GM18951 (cell line): ENCODE measurements at regions not wholly inside any gene's neighbourhood (a gene's known extent, or its start where the extent isn't known, plus 50 kb on each side); places are given as distances from the start of the nearest gene placed in this dataset.

Source experiments
- POLR2A ChIP-seq: IDR thresholded peaks from 4 replicates; pipeline ENCODE4 v1.6.1; 2011; ENCODE audit warnings: mild to moderate bottlenecking; ENCODE audit not compliant: insufficient read length, insufficient read depth; ENCODE audit errors: extremely low read depth
- in situ Hi-C: fragments of 300-500 bp; cut with MboI; formaldehyde crosslinking; loops from one replicate; pipeline ENCODE4 v1.12.0; 2022; ENCODE audit warnings: low sequenced_read_pairs, mixed read lengths, inconsistent platforms; ENCODE audit not compliant: unreplicated experiment

- in situ Hi-C loops, result no loop called here
- TF ChIP-seq POLR2A, result no peak
These were observed 509.7 kb downstream of the TDRD15 start for GRCh38 chr2:21633466-21633865.

DNA sequence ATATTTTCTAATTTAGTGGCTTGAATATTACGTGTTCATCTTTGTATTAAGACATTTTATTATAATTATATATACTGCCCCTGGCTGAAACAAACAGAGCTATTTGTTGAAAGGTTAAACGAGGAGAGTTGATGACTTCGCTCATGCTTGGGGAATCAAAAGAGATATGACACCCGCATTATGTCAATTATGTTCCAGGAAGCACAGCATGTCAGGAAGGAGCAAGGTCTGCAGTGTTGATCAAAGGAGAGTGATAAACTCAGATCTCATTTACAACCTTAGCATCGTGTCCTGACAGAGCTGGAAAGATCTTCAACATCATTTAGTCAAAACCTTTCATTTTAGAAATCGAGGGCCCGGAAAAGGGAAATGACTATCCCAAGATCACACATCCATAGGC, 510.1 kb downstream of the TDRD15 start:
- TF ChIP-seq POLR2A, result no peak

GRCh38 chr2:21640046-21640445, 516.3 kb downstream of the TDRD15 start:
- in situ Hi-C loops, result no loop called here
- no peak for TF ChIP-seq POLR2A

More for the DNA sequence above, 510.1 kb downstream of the TDRD15 start:
- in situ Hi-C loops, result no loop called here

- TF ChIP-seq POLR2A, result no peak
- in situ Hi-C loops, result no loop called here
These were observed 518.9 kb downstream of the TDRD15 start for GRCh38 chr2:21642647-21643046.

GRCh38 chr2:21643180-21643579, 519.4 kb downstream of the TDRD15 start:
- TF ChIP-seq POLR2A, result no peak
- in situ Hi-C loops, result no loop called here

DNA sequence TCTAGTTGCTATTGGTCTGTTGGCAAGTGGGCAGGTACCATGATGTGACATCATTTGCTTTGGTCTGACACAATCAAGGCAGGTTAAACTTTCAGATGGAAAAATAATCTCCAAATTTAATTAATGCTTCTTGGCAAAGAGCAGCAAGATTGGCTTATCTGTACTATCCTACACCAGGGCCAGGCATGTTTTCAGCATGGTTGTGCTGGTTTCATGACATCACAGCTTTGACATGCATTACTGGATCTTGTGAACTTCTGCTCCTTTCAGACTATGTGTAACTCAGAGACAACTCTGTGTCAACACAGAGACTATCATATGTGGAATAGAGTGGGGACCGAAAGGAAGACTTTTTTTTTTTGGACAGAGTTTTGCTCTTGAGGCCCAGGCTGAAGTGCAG, 520.5 kb downstream of the TDRD15 start:
- in situ Hi-C loops, result no loop called here
- TF ChIP-seq POLR2A, result no peak

- in situ Hi-C loops, result no loop called here
- TF ChIP-seq POLR2A, result no peak
These were observed 522.6 kb downstream of the TDRD15 start for GRCh38 chr2:21646345-21646744.

DNA sequence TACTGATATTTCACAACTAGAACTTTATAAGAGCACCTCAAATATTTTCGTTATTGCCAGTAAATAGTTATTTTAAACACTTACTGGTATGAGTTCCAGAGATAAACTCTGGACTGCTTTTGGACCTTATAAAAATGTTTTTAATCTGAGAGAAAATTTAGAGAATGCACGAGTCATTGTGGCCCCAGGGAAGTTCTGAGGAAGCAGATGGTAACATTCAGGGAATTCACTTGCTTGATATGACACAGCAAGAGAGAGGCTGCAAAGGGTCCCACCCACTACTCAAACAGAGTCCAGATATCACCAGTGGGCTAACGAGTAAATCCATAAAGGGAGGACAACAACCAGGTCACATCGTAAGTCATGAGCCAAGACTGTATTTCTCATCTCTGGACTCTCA, 526.8 kb downstream of the TDRD15 start:
- TF ChIP-seq POLR2A, result no peak
- in situ Hi-C loops, result no loop called here

DNA sequence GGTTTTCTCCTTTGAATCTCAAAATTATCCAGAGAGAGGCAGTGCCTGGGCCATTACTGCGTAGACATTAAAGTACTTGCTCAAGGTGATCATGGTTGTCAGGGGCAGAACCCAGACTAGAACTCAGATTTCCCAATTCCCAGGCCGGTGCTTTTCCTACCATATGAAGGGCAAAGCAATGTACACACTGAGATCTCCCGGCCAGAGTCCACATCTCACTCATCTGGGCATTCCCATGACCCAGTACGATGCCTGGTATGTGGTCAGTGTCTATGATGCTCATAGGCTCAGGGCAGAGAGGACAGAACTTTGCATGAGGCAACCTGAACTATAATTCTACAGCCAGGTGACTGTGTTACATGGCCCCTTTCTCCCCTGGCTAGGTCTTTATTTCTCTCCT, 531.4 kb downstream of the TDRD15 start:
- no peak for TF ChIP-seq POLR2A
- in situ Hi-C loops, result no loop called here

DNA sequence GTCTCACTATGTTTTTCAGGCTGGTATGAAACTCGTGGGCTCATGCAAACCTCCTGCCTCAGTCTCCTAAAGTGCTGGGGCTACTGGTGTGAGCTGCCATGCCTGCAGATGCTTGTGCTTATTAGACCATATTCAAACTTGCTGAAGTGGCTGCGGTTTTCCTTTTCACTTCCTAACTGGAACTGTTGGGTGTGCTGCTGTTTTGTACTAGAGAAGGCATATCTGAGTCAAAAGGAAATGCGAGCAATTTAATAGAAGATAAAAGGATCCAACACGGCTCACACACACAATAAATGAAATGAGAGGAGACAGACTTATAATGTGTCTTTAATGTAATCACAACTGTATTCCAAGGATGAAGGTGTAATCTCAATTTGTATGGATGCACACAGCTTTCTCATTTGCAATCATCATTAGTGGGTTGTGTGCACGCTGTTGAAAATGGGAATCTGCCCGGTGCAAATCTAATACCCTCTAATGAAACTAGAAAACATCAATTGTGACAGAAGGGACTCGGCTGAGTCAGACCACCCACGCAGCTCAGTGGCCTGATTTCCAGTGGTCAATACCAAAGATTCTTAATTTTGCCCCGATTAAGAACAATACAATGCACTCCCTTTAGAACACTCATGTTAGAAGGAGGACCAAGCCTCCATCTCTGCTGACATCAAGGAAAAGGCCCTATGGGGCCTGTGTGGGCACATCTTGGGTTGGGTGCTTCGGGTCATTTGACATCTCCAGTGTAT, 532.7 kb downstream of the TDRD15 start:
- TF ChIP-seq POLR2A, result no peak
- in situ Hi-C loops, result no loop called here

GRCh38 chr2:21657445-21657844, 533.7 kb downstream of the TDRD15 start:
- no peak for TF ChIP-seq POLR2A
- in situ Hi-C loops, result no loop called here

DNA sequence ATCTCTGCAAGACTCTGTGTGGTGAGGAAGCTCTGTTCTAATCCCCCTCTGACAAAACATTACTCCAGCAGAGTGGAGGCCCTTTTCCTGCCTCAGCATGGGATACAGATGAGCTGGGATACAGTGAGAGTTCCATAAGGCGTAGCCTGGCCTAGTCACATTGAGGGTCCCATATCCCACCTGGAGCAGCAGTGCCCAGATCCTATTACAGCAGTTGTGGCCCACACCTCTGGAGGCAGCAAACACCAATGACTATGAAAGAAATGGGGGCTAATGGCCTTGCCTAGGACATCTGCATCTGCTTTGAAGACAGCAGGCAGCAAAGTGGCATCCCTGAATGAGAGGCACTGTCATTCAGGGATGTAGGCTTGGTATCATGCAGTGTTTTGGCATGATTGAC, 534.5 kb downstream of the TDRD15 start:
- in situ Hi-C loops, result no loop called here
- no peak for TF ChIP-seq POLR2A

GRCh38 chr2:21658907-21659477, 535.2 kb downstream of the TDRD15 start:
- TF ChIP-seq POLR2A, result no peak
- in situ Hi-C loops, result no loop called here

DNA sequence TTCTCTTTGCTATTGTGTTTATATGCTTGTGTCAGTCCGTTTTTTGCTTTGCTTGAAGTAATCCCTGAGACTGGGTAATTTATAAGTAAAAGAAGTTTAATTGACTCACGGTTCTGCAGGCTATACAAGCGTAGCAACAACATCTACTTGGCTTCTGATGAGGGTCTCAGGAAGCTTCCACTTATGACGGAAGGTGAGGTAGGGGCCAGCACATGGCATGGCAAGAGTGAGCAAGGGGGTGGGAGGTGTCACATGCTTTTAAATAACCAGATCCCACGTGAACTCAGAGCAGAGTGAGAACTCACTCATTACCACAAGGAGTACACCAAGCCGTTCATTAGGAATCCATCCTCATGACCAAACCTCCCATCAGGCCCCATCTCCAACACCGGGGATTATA, 540.3 kb downstream of the TDRD15 start:
- no peak for TF ChIP-seq POLR2A
- in situ Hi-C loops, result no loop called here
